GM12872 (cell line): ENCODE measurements at regions not wholly inside any gene's neighbourhood (a gene's known extent, or its start where the extent isn't known, plus 50 kb on each side); places are given as distances from the start of the nearest gene placed in this dataset.

Source experiments
- TF ChIP-seq, protein P1 (sequence below): IDR thresholded peaks from 3 replicates; pipeline ENCODE4 v1.5.1; 2011; ENCODE audit warnings: low read depth, mild to moderate bottlenecking, low read length, moderate library complexity; ENCODE audit not compliant: insufficient read depth

DNA sequence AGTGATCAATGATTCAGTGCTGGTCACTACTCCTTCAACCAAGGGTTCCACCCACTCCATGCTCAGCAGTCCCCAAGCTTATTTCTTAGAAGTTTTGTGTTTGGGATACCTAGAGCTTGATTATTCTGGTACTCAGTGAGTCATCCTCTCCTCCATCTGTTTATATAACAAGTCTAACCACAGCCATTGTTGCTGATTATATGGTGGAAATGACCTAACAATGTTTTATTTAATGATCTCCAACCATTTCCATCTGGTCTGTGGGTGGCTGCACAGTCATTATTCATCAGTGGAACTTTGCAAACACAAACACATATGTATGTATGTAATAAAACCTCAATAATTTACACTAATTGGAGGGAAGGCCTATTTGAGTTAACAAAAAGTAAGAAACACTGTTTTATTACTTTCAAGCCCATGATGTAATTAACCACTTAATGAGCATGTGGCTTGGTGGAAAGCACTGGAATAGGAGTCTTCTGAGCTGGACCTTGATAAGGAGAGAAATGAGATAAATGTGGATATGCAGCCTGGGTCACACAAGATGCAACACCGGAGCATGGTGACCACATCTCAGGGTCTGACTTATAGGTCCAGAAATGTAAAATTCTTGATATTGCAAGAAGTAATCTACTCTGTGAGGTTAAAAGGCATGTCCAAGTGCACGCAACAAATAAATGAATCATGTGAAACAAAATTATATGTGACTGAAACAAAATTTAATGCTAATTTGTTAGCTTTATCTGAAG lies 99.0 kb upstream of the WLS start:
- TF ChIP-seq, protein P1, sequence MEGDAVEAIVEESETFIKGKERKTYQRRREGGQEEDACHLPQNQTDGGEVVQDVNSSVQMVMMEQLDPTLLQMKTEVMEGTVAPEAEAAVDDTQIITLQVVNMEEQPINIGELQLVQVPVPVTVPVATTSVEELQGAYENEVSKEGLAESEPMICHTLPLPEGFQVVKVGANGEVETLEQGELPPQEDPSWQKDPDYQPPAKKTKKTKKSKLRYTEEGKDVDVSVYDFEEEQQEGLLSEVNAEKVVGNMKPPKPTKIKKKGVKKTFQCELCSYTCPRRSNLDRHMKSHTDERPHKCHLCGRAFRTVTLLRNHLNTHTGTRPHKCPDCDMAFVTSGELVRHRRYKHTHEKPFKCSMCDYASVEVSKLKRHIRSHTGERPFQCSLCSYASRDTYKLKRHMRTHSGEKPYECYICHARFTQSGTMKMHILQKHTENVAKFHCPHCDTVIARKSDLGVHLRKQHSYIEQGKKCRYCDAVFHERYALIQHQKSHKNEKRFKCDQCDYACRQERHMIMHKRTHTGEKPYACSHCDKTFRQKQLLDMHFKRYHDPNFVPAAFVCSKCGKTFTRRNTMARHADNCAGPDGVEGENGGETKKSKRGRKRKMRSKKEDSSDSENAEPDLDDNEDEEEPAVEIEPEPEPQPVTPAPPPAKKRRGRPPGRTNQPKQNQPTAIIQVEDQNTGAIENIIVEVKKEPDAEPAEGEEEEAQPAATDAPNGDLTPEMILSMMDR, result no peak

DNA sequence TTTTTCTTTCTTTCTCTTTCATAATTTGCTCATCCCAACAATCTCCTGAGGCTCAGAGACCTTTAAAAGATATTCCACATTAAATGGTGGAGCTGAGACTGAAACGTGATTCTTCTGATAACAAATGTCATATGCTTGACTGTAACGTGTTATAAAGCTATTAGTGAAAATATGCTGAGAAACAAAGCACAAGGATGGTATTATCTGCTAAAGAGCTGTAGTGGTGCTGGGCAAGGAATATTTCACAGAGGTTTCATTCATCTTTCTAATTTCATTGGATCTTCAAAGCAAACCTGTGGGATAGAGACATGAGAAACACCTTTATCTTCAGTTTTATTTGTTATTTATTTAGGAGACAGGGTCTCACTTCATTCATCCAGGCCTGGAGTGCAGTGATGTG lies 98.1 kb upstream of the WLS start:
- TF ChIP-seq, protein P1, result no peak

DNA sequence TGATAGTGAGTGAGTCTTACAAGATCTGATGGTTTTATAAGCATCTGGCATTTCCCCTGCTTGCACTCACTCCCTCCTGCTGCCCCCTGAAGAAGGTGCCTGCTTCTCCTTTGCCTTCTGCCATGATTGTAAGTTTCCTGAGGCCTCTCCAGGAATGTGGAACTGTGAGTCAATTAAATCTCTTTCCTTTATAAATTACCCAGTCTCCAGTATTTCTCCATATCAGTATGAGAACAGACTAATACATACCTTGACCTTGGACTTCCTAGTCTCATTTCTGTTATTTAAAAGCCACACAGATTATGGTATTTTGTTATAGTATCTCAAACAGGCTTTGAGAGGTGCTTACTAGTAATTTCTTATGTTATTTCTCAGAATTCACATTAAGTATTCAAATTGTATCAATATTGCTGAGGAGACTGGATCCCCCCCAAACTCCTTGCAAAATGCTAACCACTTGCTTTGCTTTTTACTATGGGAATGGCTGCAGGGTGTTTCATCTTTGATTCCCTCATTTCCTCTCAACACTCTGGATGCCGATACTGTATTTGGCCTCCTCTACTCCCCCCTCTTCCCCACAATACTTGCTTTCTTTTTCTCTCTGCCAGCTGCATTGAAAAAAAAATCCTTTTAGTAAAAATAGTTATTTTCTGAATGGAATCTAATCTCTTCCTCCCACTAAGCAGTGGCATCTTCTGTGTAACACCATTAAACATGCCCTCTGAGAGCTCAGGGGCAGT lies 96.9 kb upstream of the WLS start:
- TF ChIP-seq, protein P1, result no peak

DNA sequence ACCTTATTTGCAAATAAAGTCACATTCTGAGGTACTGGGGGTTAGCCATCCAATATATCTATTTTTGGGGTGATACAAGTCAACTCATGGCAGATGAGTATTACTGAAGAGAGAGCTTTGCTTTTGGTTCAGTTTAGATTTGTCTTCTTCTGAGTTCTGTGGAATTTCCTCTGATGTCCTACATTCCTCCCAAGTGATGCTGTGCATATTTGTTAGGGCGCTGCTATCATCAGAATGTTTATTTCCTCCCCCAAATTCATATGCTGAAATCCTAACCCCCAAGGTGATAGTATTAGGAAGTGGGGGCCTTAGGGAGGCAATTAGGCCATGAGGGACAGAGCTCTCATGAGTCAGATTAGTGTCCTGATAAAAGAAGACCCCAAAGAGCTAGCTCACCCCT lies 96.2 kb upstream of the WLS start:
- TF ChIP-seq, protein P1, result no peak

DNA sequence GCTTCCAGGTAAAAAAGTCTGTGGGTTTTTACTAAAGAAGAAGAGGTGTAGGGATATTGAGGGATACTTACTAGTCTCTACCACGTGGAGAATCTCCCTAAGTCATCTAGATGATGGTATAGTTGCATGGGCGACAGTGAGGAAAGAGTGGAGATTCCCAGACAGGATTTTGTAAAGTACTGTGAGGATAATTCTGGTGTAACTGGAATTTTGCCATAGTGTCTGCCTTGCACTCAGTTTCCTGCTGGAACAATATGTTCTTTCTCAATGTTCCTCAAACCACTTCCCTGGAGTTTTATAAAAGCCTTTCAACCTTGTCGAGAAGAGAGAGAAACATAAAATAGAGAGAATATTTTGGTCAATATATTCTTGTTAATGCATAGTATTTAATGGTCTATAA lies 95.1 kb upstream of the WLS start:
- TF ChIP-seq, protein P1, result no peak

DNA sequence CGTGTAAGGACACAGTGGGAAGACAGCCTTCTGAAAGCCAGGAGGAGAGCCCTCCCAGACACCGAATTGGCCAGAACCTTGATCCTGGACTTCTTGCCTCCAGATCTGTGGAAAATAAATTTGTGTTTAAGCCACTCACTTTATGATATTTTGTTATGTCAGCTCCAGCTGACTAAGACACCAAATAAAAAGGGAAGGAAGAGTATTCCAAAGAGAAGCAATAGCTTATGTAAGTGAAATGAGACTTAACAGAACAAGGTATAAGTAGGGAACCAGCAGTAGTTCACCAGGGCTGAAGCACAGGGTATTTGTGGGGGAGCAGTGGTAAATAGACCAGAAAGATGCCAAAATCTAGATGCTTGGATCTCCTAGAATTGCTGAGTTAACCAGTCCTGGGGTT lies 94.2 kb upstream of the WLS start:
- TF ChIP-seq, protein P1, result no peak

DNA sequence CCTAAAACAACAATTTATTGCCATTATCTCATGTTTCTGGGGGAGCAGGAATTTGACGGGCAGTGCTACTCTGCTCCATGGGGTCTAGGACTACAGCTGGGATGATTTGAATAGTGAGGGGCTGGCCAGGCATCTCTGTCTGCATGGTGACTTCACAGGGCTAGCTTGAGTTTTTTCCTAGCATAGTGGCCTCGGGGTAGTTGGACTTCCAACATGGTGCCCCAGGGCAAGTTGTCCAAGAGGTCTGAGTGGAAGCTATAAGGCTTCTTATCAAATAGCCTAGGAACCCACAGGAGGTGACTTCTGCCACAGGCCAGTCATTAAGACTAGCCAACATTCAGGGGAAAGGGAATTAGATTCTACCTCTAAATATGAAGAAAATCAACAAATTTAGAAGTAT lies 92.0 kb upstream of the WLS start:
- TF ChIP-seq, protein P1, result no peak
